Activated CD8-positive, alpha-beta T cell treated with anti-CD3 and anti-CD28 coated beads for 36 hours (primary cell): ENCODE measurements at regions not wholly inside any gene's neighbourhood (a gene's known extent, or its start where the extent isn't known, plus 50 kb on each side); places are given as distances from the start of the nearest gene placed in this dataset.
"Not testable (repeated sequence)": the region's sequence is repeated elsewhere in the genome, so short reads cannot be mapped to it uniquely, and the experiment has no call there.

ENCODE experiments used
- ATAC-seq: fragments of 200-7000 bp; cut with Tn5 transposase; one replicate; pipeline ENCODE4 v1.10.0; 2021; ENCODE audit warnings: mild to moderate bottlenecking, moderate library complexity
- CTCF ChIA-PET: fragments of 350-600 bp; sonication (Branson Sonifier 250); formaldehyde crosslinking; loops from one replicate; lab custom pipeline; 2021; ENCODE audit warnings: antibody characterized with exemption; lab: Charles Lee
- POLR2A ChIA-PET: fragments of 350-600 bp; sonication (Branson Sonifier 250); formaldehyde crosslinking; loops from one replicate; lab custom pipeline; 2021; ENCODE audit warnings: antibody characterized with exemption; lab: Charles Lee
- DNase-seq: peaks from one replicate; pipeline ENCODE4 v3.0.0-alpha.2; 2020
- H3K27ac Mint-ChIP-seq: one replicate; pipeline ENCODE4 v1.8.0; 2021; ENCODE audit warnings: mild to moderate bottlenecking, mixed read lengths
- H3K27me3 Mint-ChIP-seq: one replicate; pipeline ENCODE4 v1.8.0; 2021; ENCODE audit warnings: mixed read lengths
- H3K36me3 Mint-ChIP-seq: one replicate; pipeline ENCODE4 v1.8.0; 2021; ENCODE audit warnings: low read depth, mixed read lengths
- H3K4me1 Mint-ChIP-seq: one replicate; pipeline ENCODE4 v1.8.0; 2021; ENCODE audit warnings: low read depth, mixed read lengths
- H3K4me3 Mint-ChIP-seq: one replicate; pipeline ENCODE4 v1.8.0; 2021; ENCODE audit warnings: mild to moderate bottlenecking, moderate library complexity, mixed read lengths
- H3K9me3 Mint-ChIP-seq: one replicate; pipeline ENCODE4 v1.8.0; 2021; ENCODE audit warnings: mixed read lengths
- intact Hi-C: fragments of 100-400 bp; cut with micrococcal nuclease; formaldehyde crosslinking; loops from one replicate; pipeline ENCODE4 v1.10.0; 2022
- TF ChIP-seq, protein P1 (sequence below): fragments of 200-600 bp; IDR thresholded peaks from one replicate; pipeline ENCODE4 v1.8.0; 2022; ENCODE audit warnings: antibody characterized with exemption, mild to moderate bottlenecking

DNA sequence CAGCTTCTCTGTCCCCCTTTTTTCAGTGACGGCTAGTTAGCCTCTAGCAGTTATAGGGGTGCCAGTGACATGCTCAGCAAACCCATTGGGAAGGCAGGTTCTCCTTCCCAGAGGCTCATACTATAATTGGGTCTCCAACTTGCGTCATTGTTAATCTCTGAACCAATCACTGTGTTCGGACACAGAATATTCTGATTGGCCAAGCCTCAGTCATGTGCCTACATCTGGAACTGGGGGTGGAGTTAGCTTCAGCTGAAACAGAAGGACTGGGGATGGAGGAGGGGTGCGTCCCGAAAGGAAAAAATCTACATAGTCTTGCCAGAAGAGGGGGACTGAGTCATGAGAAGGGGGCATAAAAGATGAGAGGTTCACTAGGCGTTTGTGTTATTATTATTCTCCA, 165.6 kb downstream of the SUDS3 start:
- intact Hi-C loops, result no loop called here
- no peak overlapping the region for H3K4me3 Mint-ChIP-seq
- ATAC-seq (no peak), DNase-seq (no peak)
- H3K27ac Mint-ChIP-seq, result no peak overlapping the region
- no peaks in the 10 kb centered on the region for H3K4me1 Mint-ChIP-seq
- ChIA-PET CTCF (no interaction called here), POLR2A (no interaction called here)
- H3K36me3 Mint-ChIP-seq, result no peaks in the 10 kb centered on the region
- TF ChIP-seq, protein P1, sequence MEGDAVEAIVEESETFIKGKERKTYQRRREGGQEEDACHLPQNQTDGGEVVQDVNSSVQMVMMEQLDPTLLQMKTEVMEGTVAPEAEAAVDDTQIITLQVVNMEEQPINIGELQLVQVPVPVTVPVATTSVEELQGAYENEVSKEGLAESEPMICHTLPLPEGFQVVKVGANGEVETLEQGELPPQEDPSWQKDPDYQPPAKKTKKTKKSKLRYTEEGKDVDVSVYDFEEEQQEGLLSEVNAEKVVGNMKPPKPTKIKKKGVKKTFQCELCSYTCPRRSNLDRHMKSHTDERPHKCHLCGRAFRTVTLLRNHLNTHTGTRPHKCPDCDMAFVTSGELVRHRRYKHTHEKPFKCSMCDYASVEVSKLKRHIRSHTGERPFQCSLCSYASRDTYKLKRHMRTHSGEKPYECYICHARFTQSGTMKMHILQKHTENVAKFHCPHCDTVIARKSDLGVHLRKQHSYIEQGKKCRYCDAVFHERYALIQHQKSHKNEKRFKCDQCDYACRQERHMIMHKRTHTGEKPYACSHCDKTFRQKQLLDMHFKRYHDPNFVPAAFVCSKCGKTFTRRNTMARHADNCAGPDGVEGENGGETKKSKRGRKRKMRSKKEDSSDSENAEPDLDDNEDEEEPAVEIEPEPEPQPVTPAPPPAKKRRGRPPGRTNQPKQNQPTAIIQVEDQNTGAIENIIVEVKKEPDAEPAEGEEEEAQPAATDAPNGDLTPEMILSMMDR, result no peak
- no peaks in the 10 kb centered on the region for H3K9me3 Mint-ChIP-seq
- H3K27me3 Mint-ChIP-seq, result peaks cover 3% of the 10 kb centered on the region

DNA sequence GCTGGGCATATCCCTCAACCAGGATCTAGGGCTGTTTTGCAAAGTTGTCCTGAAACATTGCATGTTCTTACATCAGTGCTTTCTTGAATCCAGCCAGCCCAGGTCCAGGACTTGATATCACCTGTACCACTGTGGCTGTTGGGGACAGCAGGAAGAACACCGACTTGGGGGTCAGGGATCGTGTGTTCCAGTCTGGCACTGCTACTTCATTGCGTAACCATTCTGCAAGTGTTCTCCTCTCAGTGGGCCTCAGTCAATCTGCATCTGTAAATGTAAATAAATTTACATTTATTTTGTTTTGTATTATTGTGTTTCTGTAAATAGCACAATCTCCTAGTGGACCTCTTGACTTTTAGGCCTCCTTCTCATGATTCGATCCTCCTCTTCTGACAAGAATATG, 167.3 kb downstream of the SUDS3 start:
- H3K27ac Mint-ChIP-seq, result no peak overlapping the region
- POLR2A ChIA-PET, result no interaction called here
- peaks cover 2% of the 10 kb centered on the region for H3K27me3 Mint-ChIP-seq
- ATAC-seq (no peak), DNase-seq (no peak)
- H3K4me1 Mint-ChIP-seq, result no peaks in the 10 kb centered on the region
- intact Hi-C loops, result no loop called here
- TF ChIP-seq, protein P1, result no peak
- H3K4me3 Mint-ChIP-seq, result no peak overlapping the region
- CTCF ChIA-PET, result no interaction called here
- no peaks in the 10 kb centered on the region for H3K9me3 Mint-ChIP-seq
- H3K36me3 Mint-ChIP-seq, result no peaks in the 10 kb centered on the region

DNA sequence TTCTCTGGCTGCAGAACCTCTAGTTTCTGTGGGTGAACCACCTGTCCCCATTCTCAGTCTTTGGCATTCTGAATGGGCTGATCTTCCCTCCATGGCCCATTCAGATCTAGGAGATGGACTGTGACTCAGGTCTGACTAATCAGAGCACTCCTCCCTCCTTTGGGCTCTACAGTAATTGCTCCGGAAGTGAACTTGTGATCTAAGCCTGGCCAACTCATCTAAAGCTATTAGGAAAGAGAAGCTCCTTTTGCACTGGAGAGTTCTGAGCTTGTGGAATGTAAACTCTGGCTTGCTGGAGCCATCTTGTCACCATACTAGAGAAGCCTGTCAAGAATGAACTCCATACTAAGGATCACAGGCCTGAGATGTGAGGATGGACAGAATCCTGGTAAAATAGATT, 168.2 kb downstream of the SUDS3 start:
- POLR2A ChIA-PET, result no interaction called here
- no peaks in the 10 kb centered on the region for H3K36me3 Mint-ChIP-seq

DNA sequence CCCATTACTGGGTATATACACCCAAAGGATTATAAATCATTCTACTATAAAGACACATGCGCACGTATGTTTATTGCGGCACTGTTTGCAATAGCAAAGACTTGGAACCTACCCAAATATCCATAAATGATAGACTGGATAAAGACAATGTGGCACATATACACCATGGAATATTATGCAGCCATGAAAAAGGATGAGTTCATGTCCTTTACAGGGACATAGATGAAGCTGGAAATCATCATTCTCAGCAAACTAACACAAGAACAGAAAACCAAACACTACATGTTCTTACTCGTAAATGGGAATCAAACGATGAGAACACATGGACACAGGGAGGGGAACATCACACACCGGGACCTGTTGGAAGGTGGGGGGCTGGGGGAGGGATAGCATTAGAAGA, 171.3 kb downstream of the SUDS3 start:
- H3K27ac Mint-ChIP-seq, H3K27me3 Mint-ChIP-seq, DNase-seq, ATAC-seq, H3K4me1 Mint-ChIP-seq, intact Hi-C loops, H3K36me3 Mint-ChIP-seq, CTCF ChIA-PET, H3K9me3 Mint-ChIP-seq, POLR2A ChIA-PET, H3K4me3 Mint-ChIP-seq: not testable (repeated sequence)

More for the DNA sequence above, 168.2 kb downstream of the SUDS3 start:
- Mint-ChIP-seq H3K27me3 (peaks cover 3% of the 10 kb centered on the region), H3K9me3 (no peaks in the 10 kb centered on the region), H3K4me3 (no peak overlapping the region), H3K27ac (no peak overlapping the region), H3K4me1 (no peaks in the 10 kb centered on the region)
- ATAC-seq (no peak), DNase-seq (no peak)
- intact Hi-C loops, result no loop called here
- TF ChIP-seq, protein P1, result no peak
- CTCF ChIA-PET, result no interaction called here

DNA sequence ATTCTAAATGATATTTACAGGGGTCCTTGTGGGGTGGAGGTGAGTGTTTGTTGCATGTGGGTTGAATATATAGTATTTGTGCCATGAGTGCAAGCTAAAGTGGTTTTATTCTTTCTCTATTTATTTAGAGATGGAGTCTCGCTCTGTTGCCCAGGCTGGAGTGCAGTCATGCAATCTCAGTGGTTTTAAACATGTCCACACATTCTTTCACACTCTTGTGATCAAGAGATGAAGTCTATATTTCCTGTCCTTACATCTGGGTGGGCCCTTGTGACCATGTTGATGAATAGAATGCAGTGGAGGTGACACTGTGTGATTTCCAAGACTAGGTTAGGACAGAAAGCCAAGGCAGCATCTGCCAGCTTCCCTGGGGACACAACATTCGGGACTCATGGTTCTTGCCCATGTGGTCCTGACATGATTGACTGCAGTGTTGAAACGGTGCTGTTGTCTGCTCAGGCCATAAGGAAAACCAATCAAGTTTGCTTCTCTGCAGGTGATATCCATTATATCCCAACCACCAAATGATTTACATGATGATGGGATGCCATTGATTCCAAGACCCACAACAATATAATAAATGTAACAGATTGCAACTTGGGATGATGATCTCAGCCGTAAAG, 172.6 kb downstream of the SUDS3 start:
- intact Hi-C loops, result no loop called here
- Mint-ChIP-seq H3K36me3 (no peaks in the 10 kb centered on the region), H3K9me3 (no peaks in the 10 kb centered on the region), H3K27me3 (peaks cover 2% of the 10 kb centered on the region), H3K4me3 (no peak overlapping the region), H3K27ac (no peak overlapping the region), H3K4me1 (no peaks in the 10 kb centered on the region)
- TF ChIP-seq, protein P1, result no peak
- ChIA-PET CTCF (no interaction called here), POLR2A (no interaction called here)
- no peak for ATAC-seq
- DNase-seq, result no peak
